Naive thymus-derived CD4-positive, alpha-beta T cell (primary cell): ENCODE measurements at regions not wholly inside any gene's neighbourhood (a gene's known extent, or its start where the extent isn't known, plus 50 kb on each side); places are given as distances from the start of the nearest gene placed in this dataset.
"Not testable (repeated sequence)": the region's sequence is repeated elsewhere in the genome, so short reads cannot be mapped to it uniquely, and the experiment has no call there.

Source experiments
- ATAC-seq: fragments of 150-1000 bp; cut with Tn5 transposase; 2 replicates; pipeline ENCODE4 v1.10.0; 2021; ENCODE audit warnings: mild to moderate bottlenecking, moderate library complexity
- CTCF ChIA-PET: fragments of 350-600 bp; sonication (Branson Sonifier 250); formaldehyde crosslinking; loops from one replicate; lab custom pipeline; 2021; ENCODE audit warnings: antibody characterized with exemption; lab: Charles Lee
- POLR2A ChIA-PET: fragments of 350-600 bp; sonication (Branson Sonifier 250); formaldehyde crosslinking; loops from one replicate; lab custom pipeline; 2021; ENCODE audit warnings: antibody characterized with exemption, inconsistent platforms; lab: Charles Lee
- DNase-seq, 9 donors: peaks; one replicate each; pipeline versions ENCODE4 v3.0.0 to v3.0.0-alpha.2; 2020 to 2022; ENCODE audit warnings: mixed read lengths in 1 of 9
- H3K27ac ChIP-seq: one replicate; pipeline ENCODE4 v1.7.0; 2013; ENCODE audit warnings: mild to moderate bottlenecking, low read depth, low read length, moderate library complexity
- H3K27me3 ChIP-seq, 2 donors: one replicate each; pipeline ENCODE4 v1.7.0; 2013; ENCODE audit warnings: low read length in 2 of 2, mild to moderate bottlenecking in 2 of 2, moderate library complexity in 2 of 2; ENCODE audit not compliant: control insufficient read depth in 2 of 2, insufficient read depth in 2 of 2
- H3K36me3 ChIP-seq, 3 experiments: 1 replicate in 2 of 3; 2 replicates in 1 of 3; pipeline ENCODE4 v1.7.0; 2013; ENCODE audit warnings: low read length in 3 of 3, mild to moderate bottlenecking in 3 of 3, moderate library complexity in 1 of 3; ENCODE audit not compliant: insufficient read depth in 3 of 3, control insufficient read depth in 2 of 3
- H3K4me1 ChIP-seq, 2 donors: one replicate each; pipeline ENCODE4 v1.7.0; 2013; ENCODE audit warnings: low read length in 2 of 2, mild to moderate bottlenecking in 2 of 2, moderate library complexity in 1 of 2; ENCODE audit not compliant: control insufficient read depth in 2 of 2, insufficient read depth in 2 of 2
- H3K4me3 ChIP-seq: 2 replicates; pipeline ENCODE4 v1.7.0; 2013; ENCODE audit warnings: mild to moderate bottlenecking, low read length
- H3K9me3 ChIP-seq, 3 experiments: 1 replicate in 2 of 3; 2 replicates in 1 of 3; pipeline ENCODE4 v1.7.0; 2013; ENCODE audit warnings: low read length in 3 of 3; ENCODE audit not compliant: control insufficient read depth in 2 of 3
- H3K27ac Mint-ChIP-seq, 9 donors: one replicate each; pipeline ENCODE4 v1.8.0; 2020 to 2022; ENCODE audit warnings: mixed read lengths in 9 of 9, mild to moderate bottlenecking in 8 of 9, moderate library complexity in 5 of 9, inconsistent platforms in 2 of 9
- H3K27me3 Mint-ChIP-seq, 5 donors: one replicate each; pipeline ENCODE4 v1.8.0; 2021 to 2022; ENCODE audit warnings: mixed read lengths in 5 of 5, mild to moderate bottlenecking in 1 of 5
- H3K36me3 Mint-ChIP-seq, 5 donors: one replicate each; pipeline ENCODE4 v1.8.0; 2020 to 2022; ENCODE audit warnings: mixed read lengths in 5 of 5, mild to moderate bottlenecking in 3 of 5, inconsistent platforms in 1 of 5
- H3K4me1 Mint-ChIP-seq, 7 donors: one replicate each; pipeline ENCODE4 v1.8.0; 2020 to 2022; ENCODE audit warnings: mixed read lengths in 7 of 7, mild to moderate bottlenecking in 3 of 7, inconsistent platforms in 1 of 7
- H3K4me3 Mint-ChIP-seq, 10 donors: one replicate each; pipeline ENCODE4 v1.8.0; 2020 to 2022; ENCODE audit warnings: mild to moderate bottlenecking in 10 of 10, mixed read lengths in 10 of 10, moderate library complexity in 6 of 10, inconsistent platforms in 2 of 10
- H3K9me3 Mint-ChIP-seq, 11 donors: one replicate each; pipeline ENCODE4 v1.8.0; 2020 to 2022; ENCODE audit warnings: mixed read lengths in 11 of 11, mild to moderate bottlenecking in 4 of 11, inconsistent platforms in 1 of 11, moderate library complexity in 1 of 11
- intact Hi-C, 2 donors: fragments of 100-400 bp; cut with micrococcal nuclease; formaldehyde crosslinking; loops; one replicate each; pipeline ENCODE4 v1.15.1; 2023

GRCh38 chr18:39168723-39169122, 1603.1 kb upstream of the CELF4 start:
- H3K27me3 Mint-ChIP-seq: no peaks in the 10 kb centered on the region
- ChIA-PET POLR2A (no interaction called here), CTCF (no interaction called here)
- ATAC-seq (no peak), DNase-seq (no peak)
- H3K4me1 ChIP-seq: no peaks in the 10 kb centered on the region
- no peaks in the 10 kb centered on the region for H3K27me3 ChIP-seq
- no peak overlapping the region for H3K4me3 ChIP-seq
- H3K36me3 ChIP-seq: no peaks in the 10 kb centered on the region
- no peak overlapping the region for H3K27ac ChIP-seq
- no peaks in the 10 kb centered on the region for H3K36me3 Mint-ChIP-seq
- peaks cover 0 to 17% (median 2%) of the 10 kb centered on the region in 11 donors for H3K9me3 Mint-ChIP-seq
- no peaks in the 10 kb centered on the region for H3K4me1 Mint-ChIP-seq
- H3K27ac Mint-ChIP-seq: no peak overlapping the region
- no peaks in the 10 kb centered on the region for H3K9me3 ChIP-seq
- H3K4me3 Mint-ChIP-seq: no peak overlapping the region
- intact Hi-C loops: no loop called here

GRCh38 chr18:39167990-39168389, 1602.4 kb upstream of the CELF4 start:
- Mint-ChIP-seq H3K4me1 (no peaks in the 10 kb centered on the region), H3K9me3 (peaks cover 0 to 18% (median 2%) of the 10 kb centered on the region in 11 donors), H3K36me3 (no peaks in the 10 kb centered on the region), H3K27ac (no peak overlapping the region), H3K4me3 (no peak overlapping the region), H3K27me3 (no peaks in the 10 kb centered on the region)
- Histone ChIP-seq H3K27ac (no peak overlapping the region), H3K27me3 (no peaks in the 10 kb centered on the region), H3K4me3 (no peak overlapping the region), H3K36me3 (no peaks in the 10 kb centered on the region), H3K4me1 (no peaks in the 10 kb centered on the region), H3K9me3 (no peaks in the 10 kb centered on the region)
- DNase-seq: no peak
- no peak for ATAC-seq
- ChIA-PET POLR2A (no interaction called here), CTCF (no interaction called here)
- intact Hi-C loops: no loop called here

GRCh38 chr18:39166776-39167175, 1601.2 kb upstream of the CELF4 start:
- peaks cover 0 to 18% (median 2%) of the 10 kb centered on the region in 11 donors for H3K9me3 Mint-ChIP-seq
- Histone ChIP-seq H3K4me1 (no peaks in the 10 kb centered on the region), H3K36me3 (no peaks in the 10 kb centered on the region), H3K4me3 (no peak overlapping the region), H3K9me3 (no peaks in the 10 kb centered on the region), H3K27ac (no peak overlapping the region), H3K27me3 (no peaks in the 10 kb centered on the region)
- CTCF ChIA-PET: no interaction called here
- H3K36me3 Mint-ChIP-seq: no peaks in the 10 kb centered on the region
- H3K4me1 Mint-ChIP-seq: no peaks in the 10 kb centered on the region
- no peaks in the 10 kb centered on the region for H3K27me3 Mint-ChIP-seq
- intact Hi-C loops: no loop called here
- no peak for DNase-seq
- no peak for ATAC-seq
- POLR2A ChIA-PET: no interaction called here
- no peak overlapping the region for H3K4me3 Mint-ChIP-seq
- no peak overlapping the region for H3K27ac Mint-ChIP-seq

- Histone ChIP-seq H3K4me1 (no peaks in the 10 kb centered on the region), H3K4me3 (no peak overlapping the region), H3K9me3 (no peaks in the 10 kb centered on the region), H3K36me3 (no peaks in the 10 kb centered on the region), H3K27ac (no peak overlapping the region), H3K27me3 (no peaks in the 10 kb centered on the region)
- CTCF ChIA-PET: no interaction called here
- Mint-ChIP-seq H3K27me3 (no peaks in the 10 kb centered on the region), H3K27ac (no peak overlapping the region), H3K36me3 (no peaks in the 10 kb centered on the region), H3K4me1 (no peaks in the 10 kb centered on the region), H3K9me3 (peaks cover 0 to 13% (median 2%) of the 10 kb centered on the region in 11 donors), H3K4me3 (no peak overlapping the region)
- intact Hi-C loops: no loop called here
- ATAC-seq: no peak
- DNase-seq: no peak
- POLR2A ChIA-PET: no interaction called here
Observed at GRCh38 chr18:39162013-39162827, 1596.6 kb upstream of the CELF4 start.

GRCh38 chr18:39149211-39149806, 1583.7 kb upstream of the CELF4 start:
- no peaks in the 10 kb centered on the region for H3K36me3 ChIP-seq

GRCh38 chr18:39134255-39134654, 1568.7 kb upstream of the CELF4 start:
- H3K27me3 ChIP-seq: no peaks in the 10 kb centered on the region
- H3K4me1 Mint-ChIP-seq: no peaks in the 10 kb centered on the region
- H3K27ac ChIP-seq: no peak overlapping the region
- no peak for ATAC-seq
- H3K27me3 Mint-ChIP-seq: no peaks in the 10 kb centered on the region
- no peaks in the 10 kb centered on the region for H3K4me1 ChIP-seq
- ChIA-PET POLR2A (no interaction called here), CTCF (no interaction called here)
- intact Hi-C loops: loop anchor here in 1 of 2 donors (10.0 kb wide), 1 partner anchor 61 kb away; no protein-coding TSS in a partner anchor
- H3K36me3 ChIP-seq: no peaks in the 10 kb centered on the region
- H3K27ac Mint-ChIP-seq: no peak overlapping the region
- peaks cover under 1 to 26% (median 6%) of the 10 kb centered on the region in 11 donors for H3K9me3 Mint-ChIP-seq
- H3K4me3 ChIP-seq: no peak overlapping the region
- H3K9me3 ChIP-seq: no peaks in the 10 kb centered on the region
- H3K4me3 Mint-ChIP-seq: no peak overlapping the region
- no peaks in the 10 kb centered on the region for H3K36me3 Mint-ChIP-seq
- no peak for DNase-seq

More at GRCh38 chr18:39149211-39149806, 1583.7 kb upstream of the CELF4 start:
- ATAC-seq (no peak), DNase-seq (no peak)
- no peak overlapping the region for H3K27ac Mint-ChIP-seq
- H3K4me1 Mint-ChIP-seq: no peaks in the 10 kb centered on the region
- CTCF ChIA-PET: no interaction called here
- no peaks in the 10 kb centered on the region for H3K27me3 Mint-ChIP-seq
- intact Hi-C loops: no loop called here
- POLR2A ChIA-PET: no interaction called here
- Histone ChIP-seq H3K4me1 (no peaks in the 10 kb centered on the region), H3K4me3 (no peak overlapping the region), H3K27me3 (no peaks in the 10 kb centered on the region), H3K27ac (no peak overlapping the region), H3K9me3 (peaks cover 0 to 5% (median 0%) of the 10 kb centered on the region in 3 experiments)
- H3K9me3 Mint-ChIP-seq: peaks cover 4 to 36% (median 13%) of the 10 kb centered on the region in 11 donors
- no peak overlapping the region for H3K4me3 Mint-ChIP-seq
- peaks cover 0 to 3% (median 0%) of the 10 kb centered on the region in 5 donors for H3K36me3 Mint-ChIP-seq

- H3K4me3 Mint-ChIP-seq, H3K36me3 Mint-ChIP-seq, H3K36me3 ChIP-seq, POLR2A ChIA-PET, H3K4me1 ChIP-seq, H3K9me3 ChIP-seq, ATAC-seq, CTCF ChIA-PET, H3K4me1 Mint-ChIP-seq, H3K27me3 Mint-ChIP-seq, intact Hi-C loops, DNase-seq, H3K27me3 ChIP-seq, H3K27ac Mint-ChIP-seq, H3K27ac ChIP-seq, H3K4me3 ChIP-seq: not testable (repeated sequence)
- peaks cover 4 to 33% (median 11%) of the 10 kb centered on the region in 11 donors for H3K9me3 Mint-ChIP-seq
Observed at GRCh38 chr18:39127538-39127937, 1561.9 kb upstream of the CELF4 start.
